ENCODE measurements at regions not wholly inside any gene's neighbourhood (a gene's known extent, or its start where the extent isn't known, plus 50 kb on each side); places are given as distances from the start of the nearest gene placed in this dataset.

- Histone ChIP-seq H4K20me1 (ENCODE audit: control insufficient read depth, insufficient read depth, insufficient read length) (no peaks in the 10 kb centered on the region), H2BK15ac (ENCODE audit: low read depth, low read length) (no peak overlapping the region), H3K23ac (ENCODE audit: insufficient read length, low read depth, low read length) (no peak overlapping the region), H3K56ac (ENCODE audit: insufficient read length, low read depth, low read length) (no peak overlapping the region), H3K4me1 (ENCODE audit: insufficient read depth, low read length) (peaks cover 12% of the 10 kb centered on the region; the same call in 1 of the 2 replicates), H3K14ac (ENCODE audit: insufficient read depth, low read length) (no peak overlapping the region), H3K27ac (ENCODE audit: insufficient read length, low read depth, low read length) (no peak overlapping the region), H4K5ac (ENCODE audit: insufficient read length, low read depth, low read length) (no peak overlapping the region), H3K79me2 (ENCODE audit: insufficient read depth, low read length) (no peaks in the 10 kb centered on the region), H4K91ac (ENCODE audit: insufficient read length, low read depth, low read length) (no peak overlapping the region), H2AFZ (ENCODE audit: low read length) (no peak overlapping the region), H2BK20ac (ENCODE audit: low read depth, low read length, poor library complexity, severe bottlenecking) (no peak overlapping the region), H2BK12ac (ENCODE audit: insufficient read length, low read depth, low read length) (no peak overlapping the region), H3K4me2 (ENCODE audit: insufficient read depth, insufficient read length, low read length) (no peak overlapping the region), H2BK120ac (ENCODE audit: low read depth, low read length, poor library complexity, severe bottlenecking) (no peak overlapping the region), H4K8ac (replicated peaks; ENCODE audit: insufficient read length, low read depth, low read length) (no peak overlapping the region), H2BK5ac (ENCODE audit: insufficient read length, low read length) (no peak overlapping the region), H3K4ac (ENCODE audit: low read depth, low read length) (no peak overlapping the region), H3K23me2 (ENCODE audit: insufficient read length, low read depth, low read length, poor library complexity, severe bottlenecking) (no peaks in the 10 kb centered on the region), H3T11ph (ENCODE audit: low read length) (no peak overlapping the region), H3K18ac (ENCODE audit: insufficient read length, low read depth, low read length) (no peak overlapping the region), H3K27me3 (ENCODE audit: insufficient read depth, low read length) (no peaks in the 10 kb centered on the region), H3K9me3 (ENCODE audit: control insufficient read depth, low read depth, low read length) (no peaks in the 10 kb centered on the region), H3K79me1 (ENCODE audit: insufficient read depth, low read depth, low read length, poor library complexity, severe bottlenecking) (no peaks in the 10 kb centered on the region), H3K9ac (ENCODE audit: extremely low read depth, insufficient read length, low read length) (no peak overlapping the region), H2AK5ac (ENCODE audit: insufficient read length, low read length) (no peak overlapping the region)
- Mint-ChIP-seq H3K9me3 (no peaks in the 10 kb centered on the region), H3K27ac (peak overlapping the region in 1 of 3 experiments; percentile 12; a peak in 1 of 7 replicates), H3K4me1 (peaks cover 32% of the 10 kb centered on the region in 2 experiments), H3K36me3 (ENCODE audit: insufficient read depth in 1 of 3, low read depth in 3 of 3) (no peaks in the 10 kb centered on the region), H3K27me3 (ENCODE audit: low read depth) (no peaks in the 10 kb centered on the region), H3K4me3 (no peak overlapping the region)
- no CpG with 5 or more reads among the region's 2 CpGs for WGBS (ENCODE audit: extremely low coverage, insufficient read length, low lambda C conversion rate)
- no peak for TF ChIP-seq CTCF (conservative IDR thresholded peaks at IDR 0.05)
- DNase-seq: no peak
Measured at GRCh38 chr9:17929506-17929905, 350.6 kb downstream of the SH3GL2 start.
